Hepatocyte (in vitro differentiated cells): ENCODE measurements at regions not wholly inside any gene's neighbourhood (a gene's known extent, or its start where the extent isn't known, plus 50 kb on each side); places are given as distances from the start of the nearest gene placed in this dataset.

ENCODE experiments used
- DNase-seq: peaks from one replicate; pipeline ENCODE4 v3.0.0-alpha.2; 2016; ENCODE audit warnings: low spot score
- H2AFZ ChIP-seq: fragments of 200-600 bp; sonication (generic); 2 replicates; pipeline ENCODE4 v1.6.0; 2016; ENCODE audit warnings: antibody characterized with exemption, mild to moderate bottlenecking
- H3K27ac ChIP-seq: fragments of 200-600 bp; sonication (generic); 2 replicates; pipeline ENCODE4 v1.5.1; 2016; ENCODE audit warnings: mild to moderate bottlenecking
- H3K27me3 ChIP-seq: fragments of 200-600 bp; sonication (generic); 2 replicates; pipeline ENCODE4 v1.6.1; 2016
- H3K36me3 ChIP-seq: fragments of 200-600 bp; sonication (generic); replicated peaks from 2 replicates; pipeline ENCODE4 v1.5.1; 2016; ENCODE audit warnings: low read depth; ENCODE audit not compliant: insufficient read depth
- H3K4me1 ChIP-seq: fragments of 200-600 bp; sonication (generic); 2 replicates; pipeline ENCODE4 v1.5.1; 2016; ENCODE audit warnings: mild to moderate bottlenecking, moderate library complexity; ENCODE audit not compliant: insufficient read depth
- H3K4me2 ChIP-seq: fragments of 200-600 bp; sonication (generic); 2 replicates; pipeline ENCODE4 v1.6.0; 2016
- H3K4me3 ChIP-seq: fragments of 200-600 bp; sonication (generic); 2 replicates; pipeline ENCODE4 v1.5.1; 2016; ENCODE audit warnings: mild to moderate bottlenecking
- H3K79me2 ChIP-seq: fragments of 200-600 bp; sonication (generic); 2 replicates; pipeline ENCODE4 v1.6.0; 2017; ENCODE audit warnings: mild to moderate bottlenecking
- H3K9me2 ChIP-seq: fragments of 200-600 bp; sonication (generic); replicated peaks from 2 replicates; pipeline ENCODE4 v1.6.0; 2017; ENCODE audit warnings: mild to moderate bottlenecking; ENCODE audit not compliant: insufficient read depth
- H3K9me3 ChIP-seq: fragments of 200-600 bp; sonication (generic); 2 replicates; pipeline ENCODE4 v1.5.1; 2016; ENCODE audit warnings: low read depth, mild to moderate bottlenecking
- H4K20me1 ChIP-seq: fragments of 200-600 bp; sonication (generic); 2 replicates; pipeline ENCODE4 v1.6.0; 2016; ENCODE audit warnings: mild to moderate bottlenecking; ENCODE audit not compliant: insufficient read depth, poor library complexity, severe bottlenecking
- EZH2 ChIP-seq: fragments of 200-600 bp; sonication (generic); IDR thresholded peaks from 2 replicates; pipeline ENCODE4 v1.6.1; 2016; ENCODE audit warnings: antibody characterized with exemption, mild to moderate bottlenecking, borderline replicate concordance
- EZH2phosphoT487 ChIP-seq: fragments of 200-600 bp; sonication (generic); IDR thresholded peaks from one replicate; pipeline ENCODE4 v1.6.1; 2018; ENCODE audit warnings: antibody characterized with exemption, mild to moderate bottlenecking, low read depth, moderate library complexity; ENCODE audit not compliant: unreplicated experiment, severe bottlenecking
- WGBS: methylation state at CpG from one replicate; pipeline ENCODE4 v1.1.6; 2016; ENCODE audit warnings: low lambda C conversion rate; ENCODE audit errors: missing lambda C conversion rate; 5-methylcytosine and 5-hydroxymethylcytosine counted together
- TF ChIP-seq, protein P1 (sequence below): fragments of 200-600 bp; sonication (generic); IDR thresholded peaks from 2 replicates; pipeline ENCODE4 v1.5.1; 2016; ENCODE audit warnings: antibody characterized with exemption, mild to moderate bottlenecking; ENCODE audit not compliant: poor library complexity

DNA sequence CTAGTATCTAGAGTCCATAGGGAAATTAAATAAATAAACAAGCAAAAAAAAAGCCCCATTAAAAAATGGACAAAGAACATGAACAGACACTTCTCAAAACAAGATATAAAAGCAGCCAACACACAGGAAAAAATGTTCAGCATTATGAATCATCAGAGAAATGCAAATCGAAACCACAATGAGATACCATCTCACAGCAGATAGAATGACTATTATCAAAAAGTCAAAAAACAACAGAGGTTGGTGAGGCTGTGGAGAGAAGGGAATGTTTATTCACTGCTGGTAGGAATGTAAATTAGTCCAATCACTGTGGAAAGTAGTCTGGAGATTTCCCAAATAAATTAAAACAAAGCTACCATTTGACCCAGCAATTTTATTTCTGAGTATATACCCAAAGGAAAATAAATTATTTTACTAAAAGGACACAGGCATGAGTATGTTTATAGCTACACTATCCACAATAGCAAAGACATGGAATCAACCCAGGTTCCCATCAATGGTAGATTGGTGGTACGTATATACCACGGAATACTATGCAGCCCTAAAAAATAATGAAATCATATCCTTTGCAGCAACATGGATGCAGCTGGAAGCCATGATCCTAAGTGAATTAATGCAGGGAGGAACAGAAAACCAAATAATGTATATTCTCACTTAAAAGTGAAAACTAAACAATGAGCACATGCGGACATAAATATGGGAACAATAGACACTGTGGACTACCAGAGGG lies 366.5 kb upstream of the SEMA3C start:
- 96% methylated on average over 4 of the region's 4 CpGs for WGBS
- no peaks in the 10 kb centered on the region for H3K36me3 ChIP-seq
- no peaks in the 10 kb centered on the region for H3K79me2 ChIP-seq
- no peak overlapping the region for H3K27ac ChIP-seq
- H3K9me2 ChIP-seq = no peaks in the 10 kb centered on the region
- no peak overlapping the region for H2AFZ ChIP-seq
- DNase-seq = no peak
- no peak overlapping the region for H3K4me2 ChIP-seq
- H3K9me3 ChIP-seq = no peaks in the 10 kb centered on the region
- H3K4me1 ChIP-seq = no peaks in the 10 kb centered on the region
- H3K27me3 ChIP-seq = no peaks in the 10 kb centered on the region
- TF ChIP-seq EZH2phosphoT487 = no peak
- TF ChIP-seq, protein P1, sequence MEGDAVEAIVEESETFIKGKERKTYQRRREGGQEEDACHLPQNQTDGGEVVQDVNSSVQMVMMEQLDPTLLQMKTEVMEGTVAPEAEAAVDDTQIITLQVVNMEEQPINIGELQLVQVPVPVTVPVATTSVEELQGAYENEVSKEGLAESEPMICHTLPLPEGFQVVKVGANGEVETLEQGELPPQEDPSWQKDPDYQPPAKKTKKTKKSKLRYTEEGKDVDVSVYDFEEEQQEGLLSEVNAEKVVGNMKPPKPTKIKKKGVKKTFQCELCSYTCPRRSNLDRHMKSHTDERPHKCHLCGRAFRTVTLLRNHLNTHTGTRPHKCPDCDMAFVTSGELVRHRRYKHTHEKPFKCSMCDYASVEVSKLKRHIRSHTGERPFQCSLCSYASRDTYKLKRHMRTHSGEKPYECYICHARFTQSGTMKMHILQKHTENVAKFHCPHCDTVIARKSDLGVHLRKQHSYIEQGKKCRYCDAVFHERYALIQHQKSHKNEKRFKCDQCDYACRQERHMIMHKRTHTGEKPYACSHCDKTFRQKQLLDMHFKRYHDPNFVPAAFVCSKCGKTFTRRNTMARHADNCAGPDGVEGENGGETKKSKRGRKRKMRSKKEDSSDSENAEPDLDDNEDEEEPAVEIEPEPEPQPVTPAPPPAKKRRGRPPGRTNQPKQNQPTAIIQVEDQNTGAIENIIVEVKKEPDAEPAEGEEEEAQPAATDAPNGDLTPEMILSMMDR = no peak
- no peak for TF ChIP-seq EZH2
- no peaks in the 10 kb centered on the region for H4K20me1 ChIP-seq
- no peak overlapping the region for H3K4me3 ChIP-seq

DNA sequence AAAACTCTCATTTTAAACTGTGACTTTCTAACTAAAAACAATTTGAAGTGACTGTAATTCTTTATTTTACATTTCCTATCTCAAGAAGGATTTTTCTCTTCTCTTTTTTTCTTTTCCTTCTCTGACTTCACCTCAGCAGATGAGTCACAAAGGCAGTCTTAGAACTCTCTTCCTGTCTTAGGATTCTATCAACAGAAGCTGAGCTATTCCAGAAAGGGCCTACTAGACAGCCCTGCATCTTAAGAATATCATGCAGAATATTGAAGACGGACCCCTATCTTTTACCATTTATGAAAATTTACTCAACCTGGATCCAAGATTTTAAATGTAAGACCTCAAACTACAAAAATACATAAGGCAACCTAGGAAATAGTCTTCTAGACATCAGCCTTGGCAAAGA lies 365.7 kb upstream of the SEMA3C start:
- Histone ChIP-seq H2AFZ (no peak overlapping the region), H3K27ac (no peak overlapping the region), H4K20me1 (no peaks in the 10 kb centered on the region), H3K36me3 (no peaks in the 10 kb centered on the region), H3K4me3 (no peak overlapping the region), H3K9me2 (no peaks in the 10 kb centered on the region), H3K4me1 (no peaks in the 10 kb centered on the region), H3K79me2 (no peaks in the 10 kb centered on the region), H3K9me3 (no peaks in the 10 kb centered on the region), H3K4me2 (no peak overlapping the region), H3K27me3 (no peaks in the 10 kb centered on the region)
- no peak for DNase-seq
- 86% methylated on average over 1 of the region's 1 CpG for WGBS
- TF ChIP-seq EZH2phosphoT487 = no peak
- TF ChIP-seq EZH2 = no peak
- TF ChIP-seq, protein P1 = no peak

DNA sequence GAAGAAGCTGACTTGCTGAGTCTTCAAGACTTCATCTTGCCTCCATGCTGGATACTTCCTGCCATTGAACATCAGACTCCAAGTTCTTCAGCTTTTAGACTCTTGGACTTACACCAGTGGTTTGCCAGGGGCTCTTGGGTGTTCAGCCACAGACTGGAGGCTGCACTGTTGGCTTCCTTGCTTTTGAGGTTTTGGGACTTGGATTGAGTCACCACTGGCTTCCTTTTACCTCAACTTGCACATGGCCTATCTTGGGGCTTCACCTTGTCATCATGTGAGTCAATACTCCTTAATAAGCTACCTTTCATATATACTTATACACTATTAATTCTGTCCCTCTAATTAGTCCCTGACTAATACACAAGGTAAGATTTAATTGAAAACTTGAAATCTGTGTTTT lies 361.7 kb upstream of the SEMA3C start:
- Histone ChIP-seq H3K79me2 (no peaks in the 10 kb centered on the region), H2AFZ (no peak overlapping the region), H3K9me2 (no peaks in the 10 kb centered on the region), H3K27ac (no peak overlapping the region), H3K9me3 (no peaks in the 10 kb centered on the region), H3K4me1 (no peaks in the 10 kb centered on the region), H3K4me2 (no peak overlapping the region), H4K20me1 (no peaks in the 10 kb centered on the region), H3K4me3 (no peak overlapping the region), H3K27me3 (no peaks in the 10 kb centered on the region), H3K36me3 (no peaks in the 10 kb centered on the region)
- no peak for DNase-seq
- TF ChIP-seq, protein P1 = no peak
- TF ChIP-seq EZH2 (no peak), EZH2phosphoT487 (no peak)
